ENCODE measurements at regions not wholly inside any gene's neighbourhood (a gene's known extent, or its start where the extent isn't known, plus 50 kb on each side); places are given as distances from the start of the nearest gene placed in this dataset.

GRCh38 chrX:131595120-131595519 lies 51.2 kb downstream of the OR13H1 start:
- Histone ChIP-seq H3K4me1 (ENCODE audit: low read length) (no peaks in the 10 kb centered on the region), H3K4me2 (ENCODE audit: low read depth, low read length) (no peak overlapping the region), H2AFZ (ENCODE audit: low read length) (no peak overlapping the region), H3K9me2 (replicated peaks; ENCODE audit: insufficient read depth, low read length) (no peaks in the 10 kb centered on the region), H4K20me1 (ENCODE audit: insufficient read depth, low read length) (no peaks in the 10 kb centered on the region), H3K27ac (ENCODE audit: low read length) (no peak overlapping the region), H3K79me2 (ENCODE audit: low read length) (no peaks in the 10 kb centered on the region), H3K4me3 (ENCODE audit: low read length) (no peak overlapping the region), H3K27me3 (replicated peaks; ENCODE audit: insufficient read depth, low read length) (no peaks in the 10 kb centered on the region), H3F3A (ENCODE audit: insufficient read depth, low read length) (no peaks in the 10 kb centered on the region), H3K9ac (ENCODE audit: low read length) (no peak overlapping the region), H3K36me3 (replicated peaks; ENCODE audit: insufficient read depth, low read length) (no peaks in the 10 kb centered on the region), H3K9me3 (replicated peaks; ENCODE audit: insufficient read depth, low read length) (no peaks in the 10 kb centered on the region)
- TF ChIP-seq EZH2phosphoT487 (IDR thresholded peaks at IDR 0.05; ENCODE audit: low read length) (no peak), EZH2 (optimal IDR thresholded peaks at IDR 0.05; ENCODE audit: low read depth, low read length) (no peak), CTCF (IDR thresholded peaks at IDR 0.05; ENCODE audit: low read length) (no peak)
- no peak for DNase-seq

GRCh38 chrX:131607792-131608369 lies 64.0 kb downstream of the OR13H1 start:
- H4K20me1 ChIP-seq (ENCODE audit: insufficient read depth, low read length) = no peaks in the 10 kb centered on the region
- H3F3A ChIP-seq (ENCODE audit: insufficient read depth, low read length) = no peaks in the 10 kb centered on the region
- H3K9me2 ChIP-seq (replicated peaks; ENCODE audit: insufficient read depth, low read length) = no peaks in the 10 kb centered on the region
- no peak overlapping the region for H2AFZ ChIP-seq (ENCODE audit: low read length)
- no peaks in the 10 kb centered on the region for H3K27me3 ChIP-seq (replicated peaks; ENCODE audit: insufficient read depth, low read length)
- DNase-seq = no peak
- H3K9me3 ChIP-seq (replicated peaks; ENCODE audit: insufficient read depth, low read length) = no peaks in the 10 kb centered on the region
- H3K4me3 ChIP-seq (ENCODE audit: low read length) = no peak overlapping the region
- H3K27ac ChIP-seq (ENCODE audit: low read length) = no peak overlapping the region
- H3K79me2 ChIP-seq (ENCODE audit: low read length) = no peaks in the 10 kb centered on the region
- H3K36me3 ChIP-seq (replicated peaks; ENCODE audit: insufficient read depth, low read length) = no peaks in the 10 kb centered on the region
- no peak for TF ChIP-seq EZH2 (optimal IDR thresholded peaks at IDR 0.05; ENCODE audit: low read depth, low read length)
- no peak for TF ChIP-seq CTCF (IDR thresholded peaks at IDR 0.05; ENCODE audit: low read length)
- H3K4me2 ChIP-seq (ENCODE audit: low read depth, low read length) = no peak overlapping the region
- H3K9ac ChIP-seq (ENCODE audit: low read length) = no peak overlapping the region
- no peaks in the 10 kb centered on the region for H3K4me1 ChIP-seq (ENCODE audit: low read length)

GRCh38 chrX:131609480-131609879 lies 65.6 kb downstream of the OR13H1 start:
- Histone ChIP-seq H4K20me1 (ENCODE audit: insufficient read depth, low read length) (no peaks in the 10 kb centered on the region), H3K79me2 (ENCODE audit: low read length) (no peaks in the 10 kb centered on the region), H3K9ac (ENCODE audit: low read length) (no peak overlapping the region), H2AFZ (ENCODE audit: low read length) (no peak overlapping the region), H3K9me3 (replicated peaks; ENCODE audit: insufficient read depth, low read length) (no peaks in the 10 kb centered on the region), H3K27me3 (replicated peaks; ENCODE audit: insufficient read depth, low read length) (no peaks in the 10 kb centered on the region), H3K36me3 (replicated peaks; ENCODE audit: insufficient read depth, low read length) (no peaks in the 10 kb centered on the region), H3K9me2 (replicated peaks; ENCODE audit: insufficient read depth, low read length) (no peaks in the 10 kb centered on the region), H3F3A (ENCODE audit: insufficient read depth, low read length) (no peaks in the 10 kb centered on the region), H3K4me1 (ENCODE audit: low read length) (no peaks in the 10 kb centered on the region), H3K4me2 (ENCODE audit: low read depth, low read length) (no peak overlapping the region), H3K4me3 (ENCODE audit: low read length) (no peak overlapping the region), H3K27ac (ENCODE audit: low read length) (no peak overlapping the region)
- TF ChIP-seq CTCF (IDR thresholded peaks at IDR 0.05; ENCODE audit: low read length) = no peak
- TF ChIP-seq EZH2phosphoT487 (IDR thresholded peaks at IDR 0.05; ENCODE audit: low read length) = no peak
- TF ChIP-seq EZH2 (optimal IDR thresholded peaks at IDR 0.05; ENCODE audit: low read depth, low read length) = no peak
- DNase-seq = no peak
